ENCODE measurements at regions not wholly inside any gene's neighbourhood (a gene's known extent, or its start where the extent isn't known, plus 50 kb on each side); places are given as distances from the start of the nearest gene placed in this dataset.

DNA sequence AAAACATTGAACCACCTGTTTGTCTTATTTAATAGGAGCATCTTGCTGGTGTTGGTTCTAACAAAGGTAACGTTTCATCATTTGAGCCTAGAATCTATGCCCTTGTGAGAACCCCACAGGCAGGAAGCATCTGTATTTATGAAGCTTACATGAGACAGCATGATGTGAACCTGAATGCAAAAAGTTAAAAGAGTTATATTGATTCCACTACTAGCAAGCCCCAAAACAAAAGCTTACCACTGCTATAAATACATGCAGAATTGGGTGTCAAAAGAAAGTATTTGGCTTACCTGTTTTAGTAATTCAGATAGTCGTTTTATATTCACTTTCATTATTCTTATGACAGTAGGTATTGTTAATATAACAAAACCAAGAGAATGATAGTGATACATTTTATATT is 301.2 kb upstream of the ADGRL2 start:
- TF ChIP-seq, protein P1, sequence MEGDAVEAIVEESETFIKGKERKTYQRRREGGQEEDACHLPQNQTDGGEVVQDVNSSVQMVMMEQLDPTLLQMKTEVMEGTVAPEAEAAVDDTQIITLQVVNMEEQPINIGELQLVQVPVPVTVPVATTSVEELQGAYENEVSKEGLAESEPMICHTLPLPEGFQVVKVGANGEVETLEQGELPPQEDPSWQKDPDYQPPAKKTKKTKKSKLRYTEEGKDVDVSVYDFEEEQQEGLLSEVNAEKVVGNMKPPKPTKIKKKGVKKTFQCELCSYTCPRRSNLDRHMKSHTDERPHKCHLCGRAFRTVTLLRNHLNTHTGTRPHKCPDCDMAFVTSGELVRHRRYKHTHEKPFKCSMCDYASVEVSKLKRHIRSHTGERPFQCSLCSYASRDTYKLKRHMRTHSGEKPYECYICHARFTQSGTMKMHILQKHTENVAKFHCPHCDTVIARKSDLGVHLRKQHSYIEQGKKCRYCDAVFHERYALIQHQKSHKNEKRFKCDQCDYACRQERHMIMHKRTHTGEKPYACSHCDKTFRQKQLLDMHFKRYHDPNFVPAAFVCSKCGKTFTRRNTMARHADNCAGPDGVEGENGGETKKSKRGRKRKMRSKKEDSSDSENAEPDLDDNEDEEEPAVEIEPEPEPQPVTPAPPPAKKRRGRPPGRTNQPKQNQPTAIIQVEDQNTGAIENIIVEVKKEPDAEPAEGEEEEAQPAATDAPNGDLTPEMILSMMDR (IDR thresholded peaks at IDR 0.05; ENCODE audit: insufficient read depth, low read length), result no peak
- TF ChIP-seq POLR2AphosphoS5 (IDR thresholded peaks at IDR 0.05; ENCODE audit: low read depth) (no peak), REST (IDR thresholded peaks at IDR 0.05; ENCODE audit: insufficient replicate concordance, low read depth) (no peak), SPI1 (IDR thresholded peaks at IDR 0.05; ENCODE audit: borderline replicate concordance, low read depth) (no peak), GABPA (IDR thresholded peaks at IDR 0.05; ENCODE audit: low read depth) (no peak)
